ENCODE measurements at regions not wholly inside any gene's neighbourhood (a gene's known extent, or its start where the extent isn't known, plus 50 kb on each side); places are given as distances from the start of the nearest gene placed in this dataset.

- TF ChIP-seq, protein P1, sequence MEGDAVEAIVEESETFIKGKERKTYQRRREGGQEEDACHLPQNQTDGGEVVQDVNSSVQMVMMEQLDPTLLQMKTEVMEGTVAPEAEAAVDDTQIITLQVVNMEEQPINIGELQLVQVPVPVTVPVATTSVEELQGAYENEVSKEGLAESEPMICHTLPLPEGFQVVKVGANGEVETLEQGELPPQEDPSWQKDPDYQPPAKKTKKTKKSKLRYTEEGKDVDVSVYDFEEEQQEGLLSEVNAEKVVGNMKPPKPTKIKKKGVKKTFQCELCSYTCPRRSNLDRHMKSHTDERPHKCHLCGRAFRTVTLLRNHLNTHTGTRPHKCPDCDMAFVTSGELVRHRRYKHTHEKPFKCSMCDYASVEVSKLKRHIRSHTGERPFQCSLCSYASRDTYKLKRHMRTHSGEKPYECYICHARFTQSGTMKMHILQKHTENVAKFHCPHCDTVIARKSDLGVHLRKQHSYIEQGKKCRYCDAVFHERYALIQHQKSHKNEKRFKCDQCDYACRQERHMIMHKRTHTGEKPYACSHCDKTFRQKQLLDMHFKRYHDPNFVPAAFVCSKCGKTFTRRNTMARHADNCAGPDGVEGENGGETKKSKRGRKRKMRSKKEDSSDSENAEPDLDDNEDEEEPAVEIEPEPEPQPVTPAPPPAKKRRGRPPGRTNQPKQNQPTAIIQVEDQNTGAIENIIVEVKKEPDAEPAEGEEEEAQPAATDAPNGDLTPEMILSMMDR (IDR thresholded peaks at IDR 0.05), result no peak
- TF ChIP-seq POLR2A (IDR thresholded peaks at IDR 0.05), result no peak
Observed at GRCh38 chr16:35142809-35143192, 1683.4 kb downstream of the TP53TG3F start.

All from adrenal gland (tissue), 5 donors.